CD4-positive, CD25-positive, alpha-beta regulatory T cell (primary cell): ENCODE measurements at regions not wholly inside any gene's neighbourhood (a gene's known extent, or its start where the extent isn't known, plus 50 kb on each side); places are given as distances from the start of the nearest gene placed in this dataset.

ENCODE experiments used
- ATAC-seq, 2 donors: fragments of 150-1000 bp; cut with Tn5 transposase; one replicate each; pipeline ENCODE4 v1.10.0; 2021; ENCODE audit warnings: low read depth in 2 of 2, moderate number of reproducible peaks in 2 of 2, moderate library complexity in 1 of 2
- DNase-seq, 3 donors: peaks; one replicate each; pipeline versions ENCODE4 v3.0.0 to v3.0.0-alpha.2; 2012 to 2022; ENCODE audit warnings: mixed read lengths in 1 of 3
- H3K27ac ChIP-seq: one replicate; pipeline ENCODE4 v1.7.0; 2013; ENCODE audit warnings: mild to moderate bottlenecking, low read length; ENCODE audit not compliant: insufficient read depth, poor library complexity, severe bottlenecking
- H3K27me3 ChIP-seq: one replicate; pipeline ENCODE4 v1.7.0; 2013; ENCODE audit warnings: low read length; ENCODE audit not compliant: control insufficient read depth, insufficient read depth
- H3K36me3 ChIP-seq: one replicate; pipeline ENCODE4 v1.7.0; 2013; ENCODE audit warnings: mild to moderate bottlenecking, low read length, moderate library complexity; ENCODE audit not compliant: control insufficient read depth, insufficient read depth
- H3K4me1 ChIP-seq: 2 replicates; pipeline ENCODE4 v1.7.0; 2013; ENCODE audit warnings: mild to moderate bottlenecking, low read length; ENCODE audit not compliant: insufficient read depth, control insufficient read depth, poor library complexity, severe bottlenecking
- H3K4me3 ChIP-seq: one replicate; pipeline ENCODE4 v1.7.0; 2013; ENCODE audit warnings: low read depth, mild to moderate bottlenecking, low read length, moderate library complexity
- H3K9me3 ChIP-seq, 2 experiments: 1 replicate in 1 of 2; 2 replicates in 1 of 2; pipeline ENCODE4 v1.7.0; 2013; ENCODE audit warnings: low read length in 2 of 2, mild to moderate bottlenecking in 1 of 2, moderate library complexity in 1 of 2; ENCODE audit not compliant: control insufficient read depth in 2 of 2
- H3K27ac Mint-ChIP-seq, 3 donors: one replicate each; pipeline ENCODE4 v1.8.0; 2020 to 2022; ENCODE audit warnings: mild to moderate bottlenecking in 3 of 3, mixed read lengths in 3 of 3, moderate library complexity in 2 of 3
- H3K27me3 Mint-ChIP-seq: one replicate; pipeline ENCODE4 v1.8.0; 2022; ENCODE audit warnings: mild to moderate bottlenecking, mixed read lengths
- H3K36me3 Mint-ChIP-seq: one replicate; pipeline ENCODE4 v1.8.0; 2020; ENCODE audit warnings: mixed read lengths
- H3K4me1 Mint-ChIP-seq, 4 donors: one replicate each; pipeline ENCODE4 v1.8.0; 2020 to 2022; ENCODE audit warnings: mixed read lengths in 4 of 4, mild to moderate bottlenecking in 1 of 4
- H3K4me3 Mint-ChIP-seq, 4 donors: one replicate each; pipeline ENCODE4 v1.8.0; 2020 to 2022; ENCODE audit warnings: mild to moderate bottlenecking in 4 of 4, mixed read lengths in 4 of 4, moderate library complexity in 3 of 4
- H3K9me3 Mint-ChIP-seq, 7 donors: one replicate each; pipeline ENCODE4 v1.8.0; 2020 to 2022; ENCODE audit warnings: mixed read lengths in 7 of 7, mild to moderate bottlenecking in 3 of 7, moderate library complexity in 2 of 7

GRCh38 chr3:135564696-135565095 lies 400.8 kb upstream of the PPP2R3A start:
- H3K36me3 Mint-ChIP-seq: no peaks in the 10 kb centered on the region
- no peaks in the 10 kb centered on the region for H3K4me1 ChIP-seq
- no peak overlapping the region for H3K4me3 Mint-ChIP-seq
- H3K36me3 ChIP-seq: no peaks in the 10 kb centered on the region
- H3K27me3 Mint-ChIP-seq: no peaks in the 10 kb centered on the region
- H3K4me1 Mint-ChIP-seq: no peaks in the 10 kb centered on the region
- H3K4me3 ChIP-seq: no peak overlapping the region
- no peaks in the 10 kb centered on the region for H3K9me3 ChIP-seq
- DNase-seq (no peak), ATAC-seq (no peak)
- peaks cover 0 to 5% (median 0%) of the 10 kb centered on the region in 7 donors for H3K9me3 Mint-ChIP-seq
- H3K27ac ChIP-seq: no peak overlapping the region
- H3K27me3 ChIP-seq: no peaks in the 10 kb centered on the region
- H3K27ac Mint-ChIP-seq: no peak overlapping the region

GRCh38 chr3:135565546-135565945 lies 400.0 kb upstream of the PPP2R3A start:
- ATAC-seq (no peak), DNase-seq (no peak)
- Histone ChIP-seq H3K36me3 (no peaks in the 10 kb centered on the region), H3K4me3 (no peak overlapping the region), H3K27ac (no peak overlapping the region), H3K4me1 (no peaks in the 10 kb centered on the region), H3K9me3 (no peaks in the 10 kb centered on the region), H3K27me3 (no peaks in the 10 kb centered on the region)
- Mint-ChIP-seq H3K4me3 (no peak overlapping the region), H3K4me1 (no peaks in the 10 kb centered on the region), H3K27me3 (no peaks in the 10 kb centered on the region), H3K36me3 (no peaks in the 10 kb centered on the region), H3K27ac (no peak overlapping the region), H3K9me3 (peaks cover 0 to 8% (median 1%) of the 10 kb centered on the region in 7 donors)

- Histone ChIP-seq H3K36me3 (no peaks in the 10 kb centered on the region), H3K4me1 (no peaks in the 10 kb centered on the region), H3K27ac (no peak overlapping the region), H3K27me3 (no peaks in the 10 kb centered on the region), H3K9me3 (no peaks in the 10 kb centered on the region), H3K4me3 (no peak overlapping the region)
- Mint-ChIP-seq H3K27ac (no peak overlapping the region), H3K9me3 (peaks cover 0 to 8% (median 1%) of the 10 kb centered on the region in 7 donors), H3K27me3 (no peaks in the 10 kb centered on the region), H3K4me3 (no peak overlapping the region), H3K4me1 (no peaks in the 10 kb centered on the region), H3K36me3 (no peaks in the 10 kb centered on the region)
- DNase-seq (no peak), ATAC-seq (no peak)
Measured at GRCh38 chr3:135567223-135567622, 398.3 kb upstream of the PPP2R3A start.

- no peak for ATAC-seq
- no peaks in the 10 kb centered on the region for H3K9me3 ChIP-seq
- Mint-ChIP-seq H3K4me1 (no peaks in the 10 kb centered on the region), H3K27me3 (peaks cover 6% of the 10 kb centered on the region), H3K9me3 (peaks cover 0 to 2% (median 0%) of the 10 kb centered on the region in 7 donors), H3K27ac (no peak overlapping the region), H3K36me3 (no peaks in the 10 kb centered on the region), H3K4me3 (no peak overlapping the region)
- no peak overlapping the region for H3K4me3 ChIP-seq
- no peaks in the 10 kb centered on the region for H3K36me3 ChIP-seq
- H3K27me3 ChIP-seq: no peaks in the 10 kb centered on the region
- no peaks in the 10 kb centered on the region for H3K4me1 ChIP-seq
- DNase-seq: no peak
- H3K27ac ChIP-seq: no peak overlapping the region
Measured at GRCh38 chr3:135576751-135577150, 388.8 kb upstream of the PPP2R3A start.

GRCh38 chr3:135581806-135582205 lies 383.7 kb upstream of the PPP2R3A start:
- Mint-ChIP-seq H3K4me3 (no peak overlapping the region), H3K9me3 (peaks cover 0 to 5% (median 2%) of the 10 kb centered on the region in 7 donors), H3K27me3 (peaks cover 6% of the 10 kb centered on the region), H3K27ac (no peak overlapping the region), H3K4me1 (no peaks in the 10 kb centered on the region), H3K36me3 (no peaks in the 10 kb centered on the region)
- H3K27me3 ChIP-seq: no peaks in the 10 kb centered on the region
- H3K4me3 ChIP-seq: no peak overlapping the region
- H3K4me1 ChIP-seq: no peaks in the 10 kb centered on the region
- H3K27ac ChIP-seq: no peak overlapping the region
- no peak for DNase-seq
- H3K9me3 ChIP-seq: no peaks in the 10 kb centered on the region
- no peaks in the 10 kb centered on the region for H3K36me3 ChIP-seq
- ATAC-seq: no peak

GRCh38 chr3:135582800-135583199 lies 382.7 kb upstream of the PPP2R3A start:
- peak overlapping the region in 1 of 4 donors; percentile 85 for H3K4me3 Mint-ChIP-seq
- no peak overlapping the region for H3K27ac Mint-ChIP-seq
- Histone ChIP-seq H3K36me3 (no peaks in the 10 kb centered on the region), H3K4me1 (no peaks in the 10 kb centered on the region), H3K27ac (no peak overlapping the region), H3K4me3 (no peak overlapping the region), H3K27me3 (no peaks in the 10 kb centered on the region), H3K9me3 (no peaks in the 10 kb centered on the region)
- no peaks in the 10 kb centered on the region for H3K36me3 Mint-ChIP-seq
- peaks cover 2% of the 10 kb centered on the region for H3K27me3 Mint-ChIP-seq
- DNase-seq: no peak
- peaks cover 0 to 5% (median 2%) of the 10 kb centered on the region in 7 donors for H3K9me3 Mint-ChIP-seq
- no peak for ATAC-seq
- H3K4me1 Mint-ChIP-seq: no peaks in the 10 kb centered on the region

GRCh38 chr3:135596563-135596962 lies 369.0 kb upstream of the PPP2R3A start:
- DNase-seq: no peak
- H3K27me3 Mint-ChIP-seq: no peaks in the 10 kb centered on the region
- no peaks in the 10 kb centered on the region for H3K36me3 Mint-ChIP-seq
- no peaks in the 10 kb centered on the region for H3K4me1 Mint-ChIP-seq
- no peaks in the 10 kb centered on the region for H3K4me1 ChIP-seq
- H3K9me3 Mint-ChIP-seq: peaks cover 1 to 8% (median 6%) of the 10 kb centered on the region in 7 donors
- H3K36me3 ChIP-seq: no peaks in the 10 kb centered on the region
- H3K27ac ChIP-seq: no peak overlapping the region
- H3K27me3 ChIP-seq: no peaks in the 10 kb centered on the region
- no peak overlapping the region for H3K4me3 Mint-ChIP-seq
- no peak for ATAC-seq
- no peaks in the 10 kb centered on the region for H3K9me3 ChIP-seq
- no peak overlapping the region for H3K4me3 ChIP-seq
- H3K27ac Mint-ChIP-seq: no peak overlapping the region

- no peak overlapping the region for H3K27ac Mint-ChIP-seq
Measured at GRCh38 chr3:135597855-135598254, 367.7 kb upstream of the PPP2R3A start.

More at GRCh38 chr3:135597855-135598254, 367.7 kb upstream of the PPP2R3A start:
- Mint-ChIP-seq H3K4me3 (no peak overlapping the region), H3K27me3 (no peaks in the 10 kb centered on the region), H3K9me3 (peaks cover 0 to 6% (median 3%) of the 10 kb centered on the region in 7 donors), H3K4me1 (no peaks in the 10 kb centered on the region), H3K36me3 (no peaks in the 10 kb centered on the region)
- DNase-seq: no peak
- no peaks in the 10 kb centered on the region for H3K9me3 ChIP-seq
- no peak overlapping the region for H3K27ac ChIP-seq
- no peaks in the 10 kb centered on the region for H3K36me3 ChIP-seq
- no peak for ATAC-seq
- H3K4me1 ChIP-seq: no peaks in the 10 kb centered on the region
- no peaks in the 10 kb centered on the region for H3K27me3 ChIP-seq
- no peak overlapping the region for H3K4me3 ChIP-seq
